GM12872 (cell line): ENCODE measurements at regions not wholly inside any gene's neighbourhood (a gene's known extent, or its start where the extent isn't known, plus 50 kb on each side); places are given as distances from the start of the nearest gene placed in this dataset.

Experiments used
- TF ChIP-seq, protein P1 (sequence below): IDR thresholded peaks from 3 replicates; pipeline ENCODE4 v1.5.1; 2011; ENCODE audit warnings: low read depth, mild to moderate bottlenecking, low read length, moderate library complexity; ENCODE audit not compliant: insufficient read depth

DNA sequence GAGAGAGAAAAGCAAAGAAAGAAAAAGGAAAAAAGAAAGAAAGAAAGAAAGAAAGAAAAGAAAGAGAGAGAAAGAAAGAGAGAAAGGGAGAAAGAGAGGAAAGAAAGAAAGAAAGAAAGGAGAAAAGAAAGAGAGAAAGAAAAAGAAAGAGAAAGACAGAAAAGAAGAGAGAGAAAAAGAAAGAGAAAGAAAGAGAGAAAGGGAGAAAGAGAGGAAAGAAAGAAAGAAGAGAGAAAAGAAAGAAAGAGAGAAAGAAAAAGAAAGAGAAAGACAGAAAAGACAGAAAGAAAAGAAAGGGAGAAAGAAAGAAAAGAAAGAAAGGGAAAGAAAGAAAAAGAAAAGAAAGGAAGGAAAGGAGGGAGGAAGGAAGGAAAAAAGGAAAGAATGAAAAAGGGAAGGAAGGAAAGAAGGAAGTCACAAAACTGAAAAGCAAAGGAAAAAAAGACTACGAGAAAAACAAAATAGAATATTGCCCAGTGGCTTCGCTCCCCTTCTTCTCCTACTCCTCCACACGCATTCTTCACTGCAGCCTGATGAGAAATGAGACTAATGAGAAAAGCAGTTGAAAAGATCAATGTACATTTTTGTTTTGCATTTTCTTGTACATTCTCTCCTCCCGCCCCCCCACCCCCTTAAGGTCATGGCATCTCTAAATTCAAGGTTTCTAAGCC lies 170.0 kb downstream of the SOD2 start:
- TF ChIP-seq, protein P1, sequence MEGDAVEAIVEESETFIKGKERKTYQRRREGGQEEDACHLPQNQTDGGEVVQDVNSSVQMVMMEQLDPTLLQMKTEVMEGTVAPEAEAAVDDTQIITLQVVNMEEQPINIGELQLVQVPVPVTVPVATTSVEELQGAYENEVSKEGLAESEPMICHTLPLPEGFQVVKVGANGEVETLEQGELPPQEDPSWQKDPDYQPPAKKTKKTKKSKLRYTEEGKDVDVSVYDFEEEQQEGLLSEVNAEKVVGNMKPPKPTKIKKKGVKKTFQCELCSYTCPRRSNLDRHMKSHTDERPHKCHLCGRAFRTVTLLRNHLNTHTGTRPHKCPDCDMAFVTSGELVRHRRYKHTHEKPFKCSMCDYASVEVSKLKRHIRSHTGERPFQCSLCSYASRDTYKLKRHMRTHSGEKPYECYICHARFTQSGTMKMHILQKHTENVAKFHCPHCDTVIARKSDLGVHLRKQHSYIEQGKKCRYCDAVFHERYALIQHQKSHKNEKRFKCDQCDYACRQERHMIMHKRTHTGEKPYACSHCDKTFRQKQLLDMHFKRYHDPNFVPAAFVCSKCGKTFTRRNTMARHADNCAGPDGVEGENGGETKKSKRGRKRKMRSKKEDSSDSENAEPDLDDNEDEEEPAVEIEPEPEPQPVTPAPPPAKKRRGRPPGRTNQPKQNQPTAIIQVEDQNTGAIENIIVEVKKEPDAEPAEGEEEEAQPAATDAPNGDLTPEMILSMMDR = no peak

DNA sequence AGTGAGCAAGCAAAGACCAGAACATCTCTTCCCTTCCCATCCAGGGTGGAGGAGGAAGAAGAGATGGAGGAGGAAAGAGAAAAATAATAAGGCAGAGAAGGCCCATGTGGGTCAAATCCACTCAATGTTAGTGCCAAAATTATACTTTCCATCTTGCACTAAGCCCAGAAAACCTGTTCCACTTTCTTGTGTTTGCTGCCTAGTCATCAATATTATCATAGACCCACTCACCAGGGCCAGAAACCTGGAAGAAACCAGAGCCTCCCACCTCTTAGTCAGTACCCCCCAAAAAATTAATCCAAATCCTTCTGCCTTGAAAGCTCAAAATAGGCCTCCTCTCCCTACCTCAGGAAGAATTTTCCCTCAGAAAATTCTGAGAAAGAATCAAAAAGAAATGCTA lies 171.1 kb downstream of the SOD2 start:
- TF ChIP-seq, protein P1 = no peak

DNA sequence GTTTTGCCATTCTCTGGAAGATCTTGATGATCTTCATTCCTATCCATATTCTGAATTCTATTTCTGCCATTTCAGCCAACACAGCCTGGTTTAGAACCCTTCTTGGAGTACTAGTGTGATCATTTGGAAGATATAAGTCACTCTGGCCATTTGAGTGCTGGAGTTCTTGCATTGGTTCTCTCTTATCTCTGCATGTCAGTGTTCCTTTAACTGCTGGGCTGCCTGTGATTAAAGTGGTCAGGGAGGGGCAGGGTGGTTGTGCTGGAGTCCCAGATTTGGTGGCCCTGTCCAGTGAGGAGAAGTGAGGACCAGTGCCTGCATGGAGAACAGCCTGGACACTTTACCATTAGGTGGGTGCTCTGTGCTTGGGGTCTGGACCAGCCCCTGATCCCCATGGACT lies 173.0 kb downstream of the SOD2 start:
- TF ChIP-seq, protein P1 = no peak

DNA sequence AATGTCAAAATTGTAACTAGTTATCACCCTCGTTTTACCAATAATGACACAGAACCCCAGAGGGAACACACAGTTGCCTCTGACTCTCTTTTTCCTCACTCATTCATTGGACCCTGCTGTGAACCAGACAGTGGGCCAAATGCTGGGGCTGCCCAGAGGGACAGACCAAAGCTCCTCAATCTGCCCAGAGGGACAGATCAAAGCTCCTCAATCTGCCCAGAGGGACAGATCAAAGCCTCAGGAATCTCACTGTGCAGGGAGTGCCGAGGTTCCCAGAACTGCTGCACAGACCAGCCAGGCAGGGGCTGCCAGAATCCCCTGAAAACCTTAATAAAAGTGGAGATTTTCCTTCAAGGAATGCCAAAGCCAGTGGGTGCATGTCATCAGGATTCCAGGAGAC lies 179.1 kb downstream of the SOD2 start:
- TF ChIP-seq, protein P1 = no peak

DNA sequence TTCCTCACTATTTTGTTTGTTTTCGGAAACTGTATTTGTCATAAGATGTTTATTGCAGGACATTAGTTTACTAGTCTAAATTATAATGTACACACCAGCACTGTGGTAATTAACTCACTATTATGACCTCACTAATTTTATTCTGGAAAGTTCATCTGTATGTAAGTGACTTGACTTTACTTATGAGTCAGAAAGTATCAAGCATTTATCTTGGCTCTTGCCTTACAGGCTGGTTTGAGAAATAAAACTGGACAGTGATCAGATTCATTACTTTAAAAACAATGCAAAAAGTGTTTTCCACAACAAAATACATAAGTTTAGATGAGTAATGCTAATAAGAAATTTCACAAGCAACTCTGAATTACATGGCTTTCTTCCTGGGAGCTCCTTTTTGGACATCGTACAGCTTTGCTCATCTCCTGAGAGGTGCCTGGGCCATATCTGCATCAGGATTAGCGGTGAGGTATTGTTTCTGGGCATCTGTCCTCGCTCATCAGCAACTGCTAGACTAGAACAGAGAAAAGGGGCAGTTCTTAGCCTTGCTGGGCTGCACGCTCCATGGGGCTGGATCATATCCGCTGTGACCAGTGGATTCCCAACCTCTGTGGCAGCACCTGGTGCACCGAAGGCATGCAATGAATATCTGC lies 179.8 kb downstream of the SOD2 start:
- TF ChIP-seq, protein P1 = no peak

DNA sequence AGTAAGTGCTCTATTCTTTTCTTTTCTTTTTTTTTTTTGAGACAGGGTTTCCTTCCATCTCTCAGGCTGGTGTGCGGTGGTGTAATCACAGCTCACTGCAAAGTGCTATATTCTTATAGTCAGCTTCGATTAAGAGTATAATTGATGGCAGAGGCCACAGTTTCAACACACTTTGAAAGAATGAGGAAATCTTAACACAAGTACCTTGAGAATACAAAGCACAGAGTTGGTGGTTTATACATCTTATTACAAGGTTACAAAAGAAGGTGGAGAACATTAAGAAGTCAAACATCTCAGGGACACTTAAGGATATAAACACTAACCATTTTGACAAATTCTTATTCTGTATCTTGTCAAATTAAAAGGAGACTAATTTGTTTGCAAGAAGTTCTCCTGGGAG lies 180.5 kb downstream of the SOD2 start:
- TF ChIP-seq, protein P1 = no peak

DNA sequence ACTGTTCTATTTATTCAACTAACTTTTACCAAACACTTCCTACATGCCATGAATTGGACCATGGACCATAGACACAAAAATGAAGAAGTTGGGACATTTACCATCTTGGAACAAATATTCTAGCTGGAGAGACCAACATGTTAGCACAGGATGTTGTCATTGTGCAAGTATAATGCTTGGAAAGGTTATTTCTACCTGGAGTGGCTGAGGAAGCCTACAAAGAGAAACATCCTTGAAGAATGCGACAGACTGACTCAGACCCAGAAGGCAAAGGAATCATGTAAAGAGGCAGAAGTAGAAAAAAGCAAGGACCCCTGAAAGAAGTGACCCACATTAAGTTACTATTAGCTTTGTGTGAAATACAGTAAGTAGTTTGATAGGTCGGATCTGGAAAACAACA lies 180.9 kb downstream of the SOD2 start:
- TF ChIP-seq, protein P1 = no peak
